ENCODE measurements at regions not wholly inside any gene's neighbourhood (a gene's known extent, or its start where the extent isn't known, plus 50 kb on each side); places are given as distances from the start of the nearest gene placed in this dataset.

- DNase-seq (ENCODE audit: low read depth), result no peak
- TF ChIP-seq CTCF (IDR thresholded peaks at IDR 0.05; ENCODE audit: control insufficient read depth, insufficient read depth, low read depth, low read length, missing control alignments), result no peak
- H3K4me3 ChIP-seq (ENCODE audit: control insufficient read depth, low read depth, low read length), result no peak overlapping the region
Measured at GRCh38 chr1:219781491-219781890, 146.9 kb downstream of the SLC30A10 start.

- no peak overlapping the region for H3K4me3 ChIP-seq (ENCODE audit: control insufficient read depth, low read depth, low read length)
Measured at GRCh38 chr1:219778793-219779369, 149.5 kb downstream of the SLC30A10 start.

GRCh38 chr1:219778110-219778509, 150.2 kb downstream of the SLC30A10 start:
- TF ChIP-seq CTCF (IDR thresholded peaks at IDR 0.05; ENCODE audit: control insufficient read depth, insufficient read depth, low read depth, low read length, missing control alignments), result no peak
- no peak for DNase-seq (ENCODE audit: low read depth)
- H3K4me3 ChIP-seq (ENCODE audit: control insufficient read depth, low read depth, low read length), result no peak overlapping the region

More at GRCh38 chr1:219778793-219779369, 149.5 kb downstream of the SLC30A10 start:
- no peak for TF ChIP-seq CTCF (IDR thresholded peaks at IDR 0.05; ENCODE audit: control insufficient read depth, insufficient read depth, low read depth, low read length, missing control alignments)
- no peak for DNase-seq (ENCODE audit: low read depth)

GRCh38 chr1:219774386-219774785, 154.0 kb downstream of the SLC30A10 start:
- no peak for DNase-seq (ENCODE audit: low read depth)
- no peak overlapping the region for H3K4me3 ChIP-seq (ENCODE audit: control insufficient read depth, low read depth, low read length)
- no peak for TF ChIP-seq CTCF (IDR thresholded peaks at IDR 0.05; ENCODE audit: control insufficient read depth, insufficient read depth, low read depth, low read length, missing control alignments)

GRCh38 chr1:219773775-219774174, 154.6 kb downstream of the SLC30A10 start:
- no peak overlapping the region for H3K4me3 ChIP-seq (ENCODE audit: control insufficient read depth, low read depth, low read length)
- no peak for TF ChIP-seq CTCF (IDR thresholded peaks at IDR 0.05; ENCODE audit: control insufficient read depth, insufficient read depth, low read depth, low read length, missing control alignments)
- DNase-seq (ENCODE audit: low read depth), result no peak

- no peak for TF ChIP-seq CTCF (IDR thresholded peaks at IDR 0.05; ENCODE audit: control insufficient read depth, insufficient read depth, low read depth, low read length, missing control alignments)
- no peak overlapping the region for H3K4me3 ChIP-seq (ENCODE audit: control insufficient read depth, low read depth, low read length)
- DNase-seq (ENCODE audit: low read depth), result no peak
Measured at GRCh38 chr1:219773110-219773509, 155.2 kb downstream of the SLC30A10 start.

Data from AG09309 (cell line).